A549 (cell line): ENCODE measurements at regions not wholly inside any gene's neighbourhood (a gene's known extent, or its start where the extent isn't known, plus 50 kb on each side); places are given as distances from the start of the nearest gene placed in this dataset.

Experiments
- BHLHE40 ChIP-seq: IDR thresholded peaks from 2 replicates; pipeline ENCODE4 v1.6.1; 2012; ENCODE audit warnings: low read depth, low read length, inconsistent platforms
- CTCF ChIP-seq: fragments of >200 bp; sonication (Bioruptor Twin); formaldehyde crosslinking; IDR thresholded peaks from 3 replicates; pipeline ENCODE4 v1.5.1; 2016
- KDM1A ChIP-seq: fragments of 200-600 bp; sonication (generic); IDR thresholded peaks from 2 replicates; pipeline ENCODE4 v1.6.1; 2016; ENCODE audit warnings: low read depth, mild to moderate bottlenecking
- MAX ChIP-seq: IDR thresholded peaks from 2 replicates; pipeline ENCODE4 v1.6.1; 2012
- MYC ChIP-seq: IDR thresholded peaks from 2 replicates; pipeline ENCODE4 v1.6.1; 2012; ENCODE audit warnings: mild to moderate bottlenecking, inconsistent platforms, low read length, improper control_type of control experiment, borderline replicate concordance
- PHF8 ChIP-seq: fragments of 200-600 bp; sonication (generic); IDR thresholded peaks from 2 replicates; pipeline ENCODE4 v1.6.1; 2016; ENCODE audit warnings: low read depth, mild to moderate bottlenecking, antibody characterized with exemption, moderate library complexity, borderline replicate concordance
- POLR2A ChIP-seq: IDR thresholded peaks from 2 replicates; pipeline ENCODE4 v1.6.1; 2012; ENCODE audit warnings: mild to moderate bottlenecking, low read length
- REST ChIP-seq: fragments of 200-600 bp; sonication (generic); IDR thresholded peaks from 2 replicates; pipeline ENCODE4 v1.6.1; 2016; ENCODE audit warnings: antibody characterized with exemption, mild to moderate bottlenecking, moderate library complexity
- ZC3H11A ChIP-seq: fragments of 450-650 bp; IDR thresholded peaks from 2 replicates; pipeline ENCODE4 v1.6.1; 2014; ENCODE audit warnings: antibody characterized with exemption, mild to moderate bottlenecking
- ZNF302 ChIP-seq: fragments of 250-450 bp; sonication (Bioruptor Pico); IDR thresholded peaks from 2 replicates; pipeline ENCODE4 v1.9.0; 2021; ENCODE audit warnings: inconsistent platforms, mild to moderate bottlenecking, moderate library complexity

GRCh38 chr13:21868823-21869222 is 197.9 kb downstream of the FGF9 start:
- TF ChIP-seq ZNF302 (CRISPR knock-in tag) (no peak), MAX (no peak), CTCF (no peak), BHLHE40 (no peak), POLR2A (no peak), KDM1A (no peak), ZC3H11A (no peak), REST (no peak), PHF8 (no peak), MYC (no peak)
